ENCODE measurements at regions not wholly inside any gene's neighbourhood (a gene's known extent, or its start where the extent isn't known, plus 50 kb on each side); places are given as distances from the start of the nearest gene placed in this dataset.

DNA sequence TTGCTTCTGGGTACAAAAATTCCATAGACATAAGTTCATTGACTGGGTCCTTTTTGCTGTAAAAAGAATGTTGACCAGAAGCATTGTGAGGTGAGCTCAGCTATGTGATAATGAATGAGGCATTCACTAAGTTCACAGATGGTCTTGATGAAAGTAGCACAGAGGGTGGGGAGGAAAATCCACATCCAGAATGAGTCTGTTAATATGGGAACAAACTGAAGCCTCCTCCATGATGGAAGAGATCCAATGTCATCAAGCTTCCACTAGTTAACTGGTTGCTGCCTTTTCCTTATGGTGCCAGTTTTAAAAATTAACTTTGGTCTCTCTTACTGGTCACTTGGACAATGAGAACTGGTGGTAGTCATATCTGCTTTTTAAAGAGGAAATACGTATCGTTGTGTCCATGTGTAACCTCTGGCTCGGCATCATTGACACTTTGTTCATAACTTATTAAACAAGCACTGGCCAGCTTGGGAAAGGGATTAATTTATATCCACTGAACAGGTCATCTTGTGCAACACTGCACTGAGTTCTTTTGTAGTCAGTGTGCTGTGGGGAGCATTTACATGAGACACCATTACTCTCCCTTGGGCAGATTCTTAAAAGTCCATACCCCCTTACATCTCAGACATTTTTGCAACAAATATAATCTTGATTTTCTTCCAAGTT, 88.6 kb downstream of the ADAMTS1 start:
- BruUV-seq (replicated peaks): no TSS peak
- H3K4me3 ChIP-seq (replicated peaks in 1 of 3; ENCODE audit: insufficient read depth in 1 of 3, low read depth in 1 of 3, low read length in 3 of 3): no peak overlapping the region
- dilution Hi-C loops (cut with MboI; ENCODE audit: extremely low pct_ligation_motif_present, low sequenced_read_pairs): no loop called here
- no peaks in the 10 kb centered on the region for H3K9me3 ChIP-seq (replicated peaks; ENCODE audit: control insufficient read depth, insufficient read depth, low read length)
- no peak overlapping the region for H3K4me2 ChIP-seq (ENCODE audit: insufficient read depth, low read length)
- intact Hi-C loops (cut with micrococcal nuclease): no loop called here
- H3K4me1 ChIP-seq (ENCODE audit: control insufficient read depth, extremely low read depth, insufficient read depth, low read length): no peaks in the 10 kb centered on the region
- TF ChIP-seq GATA2 (IDR thresholded peaks at IDR 0.05; ENCODE audit: insufficient read depth, insufficient read length, low read depth, low read length) (no peak), POLR2AphosphoS5 (IDR thresholded peaks at IDR 0.05; ENCODE audit: insufficient read depth, low read depth, low read length) (no peak), JUN (IDR thresholded peaks at IDR 0.05; ENCODE audit: borderline replicate concordance, insufficient read depth, insufficient read length, low read depth) (no peak), FOS (IDR thresholded peaks at IDR 0.05; ENCODE audit: borderline replicate concordance, insufficient read depth, low read length) (no peak), MAX (IDR thresholded peaks at IDR 0.05; ENCODE audit: insufficient read depth, insufficient read length) (no peak), POLR2A (IDR thresholded peaks at IDR 0.05; ENCODE audit: low read depth, low read length) (no peak), EZH2 (IDR thresholded peaks at IDR 0.05; ENCODE audit: borderline replicate concordance, low read depth, low read length, severe bottlenecking) (no peak), MYC (IDR thresholded peaks at IDR 0.05; ENCODE audit: low read depth, low read length) (no peak), CTCF (IDR thresholded peaks at IDR 0.05; ENCODE audit: extremely low read depth in 1 of 2, insufficient read depth in 1 of 2, low read depth in 1 of 2, low read length in 2 of 2) (no peak)
- no peaks in the 10 kb centered on the region for H3K36me3 ChIP-seq (ENCODE audit: control insufficient read depth in 2 of 2, extremely low read depth in 1 of 2, insufficient read depth in 2 of 2, low read length in 2 of 2)
- no peak overlapping the region for H2AFZ ChIP-seq (ENCODE audit: low read depth, low read length)
- DNase-seq (ENCODE audit: low read depth, low spot score) (no peak), FAIRE-seq (no peak)
- POLR2A ChIA-PET: no interaction called here
- H3K79me2 ChIP-seq (ENCODE audit: control insufficient read depth, insufficient read depth, low read length): no peaks in the 10 kb centered on the region
- peaks cover 0 to 3% of the 10 kb centered on the region in 2 experiments for H3K27me3 ChIP-seq (ENCODE audit: control insufficient read depth in 2 of 2, insufficient read depth in 2 of 2, low read length in 2 of 2)
- CTCF ChIA-PET: no interaction called here
- H3K9ac ChIP-seq (replicated peaks; ENCODE audit: extremely low read depth, insufficient read depth, low read length): no peak overlapping the region
- H3K9me1 ChIP-seq (replicated peaks; ENCODE audit: control insufficient read depth, extremely low read depth, insufficient read depth, low read length): no peaks in the 10 kb centered on the region
- no peak overlapping the region for H3K27ac ChIP-seq (ENCODE audit: insufficient read depth, low read depth, low read length)
- no peaks in the 10 kb centered on the region for H4K20me1 ChIP-seq (replicated peaks; ENCODE audit: control insufficient read depth, extremely low read depth, insufficient read depth, low read length)
